Right atrium auricular region (tissue), 2 donors: ENCODE measurements at regions not wholly inside any gene's neighbourhood (a gene's known extent, or its start where the extent isn't known, plus 50 kb on each side); places are given as distances from the start of the nearest gene placed in this dataset.

Experiments used
- DNase-seq: peaks from one replicate; pipeline ENCODE4 v3.0.0-alpha.2; 2019; ENCODE audit warnings: low spot score
- H3K27ac ChIP-seq, 2 donors: fragments of 200-600 bp; sonication (generic); 1 replicate in 1 of 2; 2 replicates in 1 of 2; pipeline ENCODE4 v1.5.1; 2016 to 2019
- H3K27me3 ChIP-seq, 2 donors: fragments of 200-600 bp; sonication (generic); one replicate each; pipeline versions ENCODE4 v1.5.1 to v1.6.0; 2017 to 2019
- H3K36me3 ChIP-seq: fragments of 200-600 bp; sonication (generic); one replicate; pipeline ENCODE4 v1.5.1; 2016
- H3K4me1 ChIP-seq, 2 donors: fragments of 200-600 bp; sonication (generic); one replicate each; pipeline versions ENCODE4 v1.5.1 to v1.6.0; 2017 to 2019
- H3K4me3 ChIP-seq, 2 donors: fragments of 200-600 bp; sonication (generic); 1 replicate in 1 of 2; 2 replicates in 1 of 2; pipeline ENCODE4 v1.5.1; 2017 to 2019; ENCODE audit warnings: mild to moderate bottlenecking in 1 of 2, moderate library complexity in 1 of 2
- H3K9me3 ChIP-seq, 2 donors: fragments of 200-600 bp; sonication (generic); one replicate each; pipeline ENCODE4 v1.5.1; 2019
- TF ChIP-seq, protein P1 (sequence below), 2 donors: fragments of 200-600 bp; sonication (generic); IDR thresholded peaks; one replicate each; pipeline ENCODE4 v1.5.1; 2019; ENCODE audit warnings: antibody characterized with exemption in 2 of 2

DNA sequence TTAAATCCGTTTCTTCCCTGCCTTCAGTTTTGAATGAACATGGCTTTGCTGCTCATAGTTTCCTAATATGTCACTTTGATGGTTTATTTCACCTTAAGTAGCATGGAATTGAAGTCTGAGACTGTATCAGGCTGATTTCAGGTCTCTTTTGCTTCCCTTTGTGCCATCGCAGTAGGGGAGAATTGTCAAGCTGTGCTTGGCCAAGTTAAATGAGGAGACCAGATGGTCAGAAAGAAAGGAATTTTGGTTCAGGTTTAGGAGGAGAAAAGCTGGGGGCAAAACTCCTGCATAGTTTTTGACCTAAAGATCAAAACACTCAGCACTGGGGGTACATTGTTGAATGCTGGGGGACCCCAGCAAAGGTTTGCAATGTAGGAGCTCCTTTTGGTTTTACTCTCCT lies 398.4 kb downstream of the NUAK1 start:
- Histone ChIP-seq H3K36me3 (no peaks in the 10 kb centered on the region), H3K9me3 (no peaks in the 10 kb centered on the region), H3K4me3 (no peak overlapping the region), H3K4me1 (peaks cover 0 to 59% of the 10 kb centered on the region in 2 donors), H3K27me3 (no peaks in the 10 kb centered on the region), H3K27ac (peak overlapping the region; percentile 41 to 77)
- TF ChIP-seq, protein P1, sequence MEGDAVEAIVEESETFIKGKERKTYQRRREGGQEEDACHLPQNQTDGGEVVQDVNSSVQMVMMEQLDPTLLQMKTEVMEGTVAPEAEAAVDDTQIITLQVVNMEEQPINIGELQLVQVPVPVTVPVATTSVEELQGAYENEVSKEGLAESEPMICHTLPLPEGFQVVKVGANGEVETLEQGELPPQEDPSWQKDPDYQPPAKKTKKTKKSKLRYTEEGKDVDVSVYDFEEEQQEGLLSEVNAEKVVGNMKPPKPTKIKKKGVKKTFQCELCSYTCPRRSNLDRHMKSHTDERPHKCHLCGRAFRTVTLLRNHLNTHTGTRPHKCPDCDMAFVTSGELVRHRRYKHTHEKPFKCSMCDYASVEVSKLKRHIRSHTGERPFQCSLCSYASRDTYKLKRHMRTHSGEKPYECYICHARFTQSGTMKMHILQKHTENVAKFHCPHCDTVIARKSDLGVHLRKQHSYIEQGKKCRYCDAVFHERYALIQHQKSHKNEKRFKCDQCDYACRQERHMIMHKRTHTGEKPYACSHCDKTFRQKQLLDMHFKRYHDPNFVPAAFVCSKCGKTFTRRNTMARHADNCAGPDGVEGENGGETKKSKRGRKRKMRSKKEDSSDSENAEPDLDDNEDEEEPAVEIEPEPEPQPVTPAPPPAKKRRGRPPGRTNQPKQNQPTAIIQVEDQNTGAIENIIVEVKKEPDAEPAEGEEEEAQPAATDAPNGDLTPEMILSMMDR (IDR thresholded peaks at IDR 0.05), result no peak
- no peak for DNase-seq

DNA sequence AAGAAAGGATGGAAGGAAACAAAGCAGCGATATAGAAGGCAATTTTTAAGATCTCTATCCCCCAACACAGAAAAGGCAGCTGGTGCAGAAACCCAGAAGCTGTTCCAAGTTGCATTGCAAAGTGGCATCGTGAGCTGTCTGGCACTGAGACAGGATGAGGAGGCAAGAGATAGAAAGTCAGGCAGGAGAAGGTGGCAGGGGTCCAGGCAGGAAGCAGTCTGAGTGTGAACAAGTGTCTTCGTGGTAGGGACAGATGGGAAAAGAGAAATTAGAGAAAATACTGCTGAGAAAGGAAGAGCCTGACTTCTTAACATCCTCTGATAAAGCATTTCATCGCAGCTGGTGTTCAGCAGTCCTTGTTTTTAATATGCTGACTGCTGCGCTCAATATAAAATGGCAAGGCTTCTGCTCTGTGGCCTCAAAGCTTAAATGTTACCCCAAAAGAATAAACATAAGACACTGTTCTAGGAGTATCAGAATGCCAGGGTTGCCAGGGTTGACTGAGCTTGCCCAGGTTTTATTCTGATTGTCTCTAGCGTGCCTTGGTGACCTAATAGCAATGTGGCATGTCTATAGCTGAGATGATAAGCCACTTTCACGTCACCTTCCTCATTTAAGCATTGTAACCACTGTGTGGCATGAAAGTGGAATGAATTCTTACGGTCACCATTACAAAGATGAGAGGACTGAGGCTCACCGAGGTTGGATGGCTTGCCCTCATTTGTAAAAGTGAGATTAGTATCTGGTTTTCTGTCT lies 397.6 kb downstream of the NUAK1 start:
- Histone ChIP-seq H3K36me3 (no peaks in the 10 kb centered on the region), H3K4me3 (no peak overlapping the region), H3K4me1 (peaks cover 0 to 59% of the 10 kb centered on the region in 2 donors), H3K27ac (peak overlapping the region; percentile 41 to 77), H3K9me3 (no peaks in the 10 kb centered on the region), H3K27me3 (no peaks in the 10 kb centered on the region)
- DNase-seq, result no peak
- TF ChIP-seq, protein P1 (IDR thresholded peaks at IDR 0.05), result no peak

DNA sequence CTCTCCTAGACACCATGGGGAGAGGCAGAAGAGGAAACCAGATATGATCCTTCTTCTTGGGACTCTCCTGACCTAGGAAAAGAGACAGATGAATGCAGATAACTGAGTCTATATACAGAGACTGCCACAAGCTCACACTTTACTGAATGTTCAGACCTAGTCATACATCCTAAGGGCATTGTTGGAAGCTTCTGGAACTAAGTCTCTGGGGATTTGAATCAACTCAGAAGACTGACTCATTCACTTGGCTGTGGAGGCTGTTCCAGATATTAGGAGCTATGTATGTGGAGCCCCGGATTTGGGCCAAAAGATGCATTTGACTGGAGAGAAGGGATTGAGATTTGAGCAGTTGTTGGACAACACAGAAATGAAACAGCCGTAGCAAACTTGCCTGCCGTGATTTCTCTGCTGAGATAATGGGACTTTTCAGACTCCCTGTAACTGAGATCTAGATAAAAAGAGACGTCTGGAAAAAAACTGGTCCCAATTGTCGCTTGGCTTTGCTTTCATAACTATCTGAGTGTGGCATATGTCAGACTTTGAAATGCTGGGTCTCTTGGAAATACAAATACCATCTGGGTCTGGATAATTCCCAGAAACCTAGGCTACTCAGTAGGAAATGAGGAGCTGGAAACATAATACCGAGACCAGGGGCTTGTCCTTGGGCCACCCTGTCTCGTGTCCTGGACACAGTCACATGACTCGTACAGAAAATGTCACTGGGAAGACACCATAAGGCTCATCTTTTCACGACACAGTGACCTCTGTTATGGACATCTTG lies 396.8 kb downstream of the NUAK1 start:
- TF ChIP-seq, protein P1 (IDR thresholded peaks at IDR 0.05), result no peak
- Histone ChIP-seq H3K27me3 (no peaks in the 10 kb centered on the region), H3K36me3 (no peaks in the 10 kb centered on the region), H3K27ac (peak overlapping the region; percentile 41 to 77), H3K4me3 (no peak overlapping the region), H3K9me3 (no peaks in the 10 kb centered on the region), H3K4me1 (peaks cover 0 to 59% of the 10 kb centered on the region in 2 donors)
- no peak for DNase-seq

DNA sequence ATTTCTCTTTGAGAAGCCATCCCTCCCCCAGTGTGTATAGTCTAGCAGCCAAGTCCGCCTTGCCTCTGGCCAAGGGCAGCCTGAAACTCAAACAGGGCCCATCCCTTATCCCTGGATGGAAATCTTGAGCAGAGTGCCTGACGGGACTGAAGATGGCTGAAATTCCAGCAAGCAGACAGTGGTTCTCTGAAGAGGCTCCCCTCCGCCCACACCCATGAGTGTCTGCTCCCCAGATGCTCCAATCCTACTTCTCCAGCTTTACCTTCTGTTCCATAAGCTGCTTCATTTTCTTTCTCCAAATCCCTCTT lies 396.2 kb downstream of the NUAK1 start:
- H3K4me1 ChIP-seq, result peaks cover 0 to 55% of the 10 kb centered on the region in 2 donors
- TF ChIP-seq, protein P1 (IDR thresholded peaks at IDR 0.05), result no peak
- peak overlapping the region; percentile 41 to 77 for H3K27ac ChIP-seq
- H3K27me3 ChIP-seq, result no peaks in the 10 kb centered on the region
- no peaks in the 10 kb centered on the region for H3K36me3 ChIP-seq
- H3K4me3 ChIP-seq, result no peak overlapping the region
- no peak for DNase-seq
- no peaks in the 10 kb centered on the region for H3K9me3 ChIP-seq

DNA sequence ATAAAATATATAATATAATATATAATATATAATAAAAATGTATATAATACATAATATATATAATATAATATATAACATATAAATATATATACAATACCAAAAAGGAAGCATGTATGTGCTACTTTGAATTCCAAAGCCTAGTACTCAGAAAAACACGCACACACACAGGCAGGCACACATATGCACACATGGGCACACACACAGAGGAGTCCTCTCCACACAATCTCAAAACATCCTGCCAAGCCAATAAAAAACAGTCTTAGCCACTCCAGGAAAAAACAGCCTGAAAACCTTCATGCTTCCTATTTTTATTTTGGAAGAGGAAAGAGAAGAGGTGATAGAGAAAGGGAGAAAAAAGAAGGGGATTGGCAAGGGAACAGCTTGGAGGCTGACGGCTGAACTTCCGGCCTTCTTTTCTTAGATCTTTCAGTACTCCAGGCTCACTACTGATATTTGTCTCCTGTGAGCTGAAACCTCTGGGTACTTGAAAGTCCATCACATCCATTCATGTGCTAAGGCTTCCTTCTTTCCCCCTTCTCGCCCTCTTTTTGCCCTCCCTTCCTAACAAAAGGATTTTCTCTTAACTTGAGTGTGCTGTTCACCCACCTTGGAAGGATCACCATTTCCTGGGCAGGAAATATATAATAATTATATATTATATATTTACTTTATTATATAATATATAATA lies 394.2 kb downstream of the NUAK1 start:
- Histone ChIP-seq H3K4me1 (peaks cover 0 to 45% of the 10 kb centered on the region in 2 donors), H3K4me3 (no peak overlapping the region), H3K36me3 (no peaks in the 10 kb centered on the region), H3K27me3 (no peaks in the 10 kb centered on the region), H3K9me3 (no peaks in the 10 kb centered on the region), H3K27ac (no peak overlapping the region)
- DNase-seq, result no peak
- TF ChIP-seq, protein P1 (IDR thresholded peaks at IDR 0.05), result no peak
